Sciatic nerve (tissue), 2 donors: ENCODE measurements at regions not wholly inside any gene's neighbourhood (a gene's known extent, or its start where the extent isn't known, plus 50 kb on each side); places are given as distances from the start of the nearest gene placed in this dataset.
A peak's percentile ranks its signal among the peaks of the same experiment; 100 is the strongest.

ENCODE experiments used
- ATAC-seq: fragments of 200-7000 bp; cut with Tn5 transposase; one replicate; pipeline ENCODE4 v1.9.1; 2020; ENCODE audit warnings: mild to moderate bottlenecking, moderate library complexity
- DNase-seq: peaks from one replicate; pipeline ENCODE4 v3.0.0-alpha.2; 2020; ENCODE audit warnings: low spot score
- intact Hi-C: fragments of 100-400 bp; cut with DNase I; formaldehyde crosslinking; loops from one replicate; pipeline ENCODE4 v1.14.2; 2022
- donor health status: DM: no; HTN: no; CAD: no.
- donor health status: DM: no; HTN: no; CAD: no.

GRCh38 chrX:121894756-121895155, 847.3 kb downstream of the GLUD2 start:
- no peak for DNase-seq
- intact Hi-C loops: no loop called here
- no peak for ATAC-seq

- ATAC-seq (no peak), DNase-seq (no peak)
- intact Hi-C loops: no loop called here
These were observed 855.1 kb downstream of the GLUD2 start for GRCh38 chrX:121902463-121902862.

- no peak for DNase-seq
- intact Hi-C loops: no loop called here
- no peak for ATAC-seq
These were observed 856.6 kb downstream of the GLUD2 start for GRCh38 chrX:121903961-121904360.

- intact Hi-C loops: no loop called here
- DNase-seq (no peak), ATAC-seq (no peak)
These were observed 873.8 kb downstream of the GLUD2 start for GRCh38 chrX:121921258-121921657.

GRCh38 chrX:121931567-121931966, 884.2 kb downstream of the GLUD2 start:
- ATAC-seq: no peak
- no peak for DNase-seq
- intact Hi-C loops: no loop called here

DNA sequence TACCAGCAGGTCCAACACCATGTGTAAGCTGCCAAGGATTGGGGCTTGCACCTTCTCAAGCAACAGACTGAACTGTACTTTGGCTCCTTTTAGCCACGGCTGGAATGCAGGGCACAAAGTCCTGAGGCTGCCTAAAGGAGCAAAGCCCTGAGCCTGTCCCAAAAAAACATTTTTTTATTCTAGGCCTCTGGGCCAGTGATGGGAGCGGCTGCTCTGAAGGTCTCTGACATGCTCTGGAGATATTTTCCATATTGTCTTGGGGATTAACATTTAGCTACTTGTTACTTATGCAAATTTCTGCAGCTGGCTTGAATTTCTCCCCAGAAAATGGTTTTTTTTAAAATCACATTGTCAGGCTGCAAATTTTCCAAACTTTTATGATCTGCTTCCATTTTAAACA, 885.3 kb downstream of the GLUD2 start:
- ATAC-seq (no peak), DNase-seq (no peak)
- intact Hi-C loops: no loop called here

- no peak for DNase-seq
- no peak for ATAC-seq
- intact Hi-C loops: no loop called here
These were observed 901.8 kb downstream of the GLUD2 start for GRCh38 chrX:121949041-121949760.

DNA sequence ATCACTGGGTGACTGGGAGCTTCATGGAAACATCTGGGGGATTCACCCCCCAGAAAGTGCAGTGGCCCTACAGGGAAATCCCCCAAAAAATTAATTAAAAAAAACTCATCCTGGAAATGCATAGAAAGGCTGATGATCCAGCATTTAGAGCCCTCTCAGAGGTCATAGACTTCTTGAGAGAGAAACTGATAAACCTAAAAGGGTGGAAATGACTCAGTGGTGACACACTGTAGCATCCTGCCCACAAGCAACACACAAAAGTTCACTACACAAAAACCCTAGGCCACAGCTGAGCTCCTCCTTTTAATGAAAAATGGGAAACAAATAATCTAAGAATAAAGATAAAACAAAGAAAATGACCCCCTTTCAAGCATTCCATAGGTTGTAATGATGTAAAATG, 911.5 kb downstream of the GLUD2 start:
- ATAC-seq (no peak), DNase-seq (no peak)
- intact Hi-C loops: no loop called here

GRCh38 chrX:121975671-121976070, 928.3 kb downstream of the GLUD2 start:
- DNase-seq: no peak
- ATAC-seq: no peak
- intact Hi-C loops: no loop called here

DNA sequence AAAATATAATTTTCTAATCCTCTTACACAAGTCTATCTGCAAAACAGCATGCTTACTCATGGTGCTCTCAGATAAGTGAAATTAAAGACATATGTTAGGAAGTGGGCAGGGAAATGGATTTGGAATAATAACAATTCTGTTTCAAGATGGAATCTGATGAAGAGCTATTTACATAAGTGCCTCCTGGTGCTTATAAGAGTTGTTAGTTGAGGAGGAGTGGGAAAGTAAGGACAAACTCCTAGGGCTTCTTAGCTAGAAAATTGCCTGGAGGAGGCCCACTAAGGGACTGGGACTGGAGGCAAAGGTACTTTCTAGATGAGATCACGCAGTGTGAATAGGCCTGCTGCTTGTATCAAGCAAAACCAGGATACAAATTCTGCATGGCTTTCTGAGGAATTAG, 939.8 kb downstream of the GLUD2 start:
- DNase-seq (no peak), ATAC-seq (no peak)
- intact Hi-C loops: no loop called here

DNA sequence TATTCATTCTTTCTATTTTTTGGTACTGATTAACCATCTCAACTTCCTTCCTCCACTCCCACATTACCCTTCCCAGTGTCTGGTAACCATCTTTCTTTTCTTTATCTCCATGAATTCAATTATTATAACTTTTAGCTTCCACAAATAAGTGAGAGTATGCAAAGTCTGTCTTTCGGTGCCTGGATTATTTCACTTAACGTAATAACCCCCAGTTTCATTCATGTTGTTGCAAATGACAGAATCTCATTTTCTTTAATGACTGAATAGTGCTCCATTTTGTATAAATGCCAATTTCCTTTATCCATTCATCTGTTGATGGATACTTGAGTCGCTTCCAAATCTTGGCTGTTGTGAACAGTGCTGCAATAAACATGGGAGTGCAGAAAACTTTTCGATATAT, 940.4 kb downstream of the GLUD2 start:
- intact Hi-C loops: no loop called here
- ATAC-seq (no peak), DNase-seq (no peak)

DNA sequence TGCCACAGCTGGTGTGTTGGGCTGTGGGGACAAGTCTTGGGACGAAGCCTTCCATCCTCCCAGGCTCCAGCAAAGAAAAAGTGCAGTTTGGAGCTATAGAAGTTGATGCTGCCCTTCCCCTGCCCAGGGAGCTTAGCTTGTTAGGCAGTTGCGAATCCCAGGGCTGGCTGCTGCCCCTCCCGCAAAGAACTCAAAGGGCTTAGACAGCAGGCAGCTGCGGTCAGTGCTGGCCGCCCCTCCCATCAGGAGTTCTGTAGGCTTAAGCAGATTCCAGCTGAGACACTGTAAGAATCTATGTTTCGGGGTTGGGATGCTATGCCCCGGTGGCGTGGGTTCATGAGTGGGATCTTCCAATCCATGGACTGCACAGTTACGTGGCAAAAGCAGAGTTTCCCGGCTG, 956.7 kb downstream of the GLUD2 start:
- intact Hi-C loops: no loop called here
- no peak for ATAC-seq
- no peak for DNase-seq

- ATAC-seq: no peak
- DNase-seq: no peak
- intact Hi-C loops: no loop called here
These were observed 979.3 kb downstream of the GLUD2 start for GRCh38 chrX:122026665-122027064.

DNA sequence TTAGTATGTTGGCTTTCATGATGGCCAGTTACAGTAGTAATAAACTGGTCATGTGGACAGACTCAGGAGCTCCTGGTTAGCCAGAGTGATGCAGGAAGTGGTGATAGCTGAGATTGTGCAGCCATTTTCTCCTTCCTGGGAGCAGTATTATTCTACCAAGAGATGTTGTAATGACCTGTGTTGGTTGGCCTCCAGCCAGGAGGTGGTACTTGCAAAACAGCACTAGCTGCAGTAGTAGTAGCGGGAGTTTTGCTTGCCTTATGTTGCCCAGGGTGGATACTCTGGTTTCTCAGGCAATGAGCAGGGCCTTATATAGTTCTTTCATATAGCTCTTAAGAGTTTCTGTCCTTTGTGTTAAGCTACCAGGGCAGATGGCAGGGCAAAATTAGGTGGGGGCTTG, 998.8 kb downstream of the GLUD2 start:
- intact Hi-C loops: no loop called here
- no peak for DNase-seq
- ATAC-seq: no peak

DNA sequence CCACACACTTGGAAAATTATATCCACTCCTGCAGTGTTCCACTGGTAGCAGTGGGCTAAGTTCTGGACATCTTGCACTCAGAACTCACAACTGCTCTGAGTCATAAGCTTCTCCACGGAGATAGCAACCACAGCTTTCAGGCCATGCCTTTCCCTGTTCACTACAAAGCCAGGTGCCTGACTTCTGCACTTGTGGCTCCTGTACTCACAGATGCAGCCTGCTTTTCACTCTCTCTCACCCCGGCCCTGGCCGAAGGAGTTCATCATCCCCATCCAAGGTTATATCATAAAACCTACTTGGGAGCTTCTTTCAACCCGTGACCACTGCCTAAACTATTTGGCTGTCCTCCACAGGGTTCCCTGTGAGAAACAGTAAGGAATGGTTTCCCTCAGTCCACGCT, 999.4 kb downstream of the GLUD2 start:
- DNase-seq (no peak), ATAC-seq (no peak)
- intact Hi-C loops: no loop called here

GRCh38 chrX:122047261-122047660, 999.9 kb downstream of the GLUD2 start:
- intact Hi-C loops: no loop called here
- ATAC-seq (no peak), DNase-seq (no peak)

GRCh38 chrX:122055460-122055859, 1008.0 kb downstream of the GLUD2 start:
- no peak for DNase-seq
- no peak for ATAC-seq
- intact Hi-C loops: no loop called here

DNA sequence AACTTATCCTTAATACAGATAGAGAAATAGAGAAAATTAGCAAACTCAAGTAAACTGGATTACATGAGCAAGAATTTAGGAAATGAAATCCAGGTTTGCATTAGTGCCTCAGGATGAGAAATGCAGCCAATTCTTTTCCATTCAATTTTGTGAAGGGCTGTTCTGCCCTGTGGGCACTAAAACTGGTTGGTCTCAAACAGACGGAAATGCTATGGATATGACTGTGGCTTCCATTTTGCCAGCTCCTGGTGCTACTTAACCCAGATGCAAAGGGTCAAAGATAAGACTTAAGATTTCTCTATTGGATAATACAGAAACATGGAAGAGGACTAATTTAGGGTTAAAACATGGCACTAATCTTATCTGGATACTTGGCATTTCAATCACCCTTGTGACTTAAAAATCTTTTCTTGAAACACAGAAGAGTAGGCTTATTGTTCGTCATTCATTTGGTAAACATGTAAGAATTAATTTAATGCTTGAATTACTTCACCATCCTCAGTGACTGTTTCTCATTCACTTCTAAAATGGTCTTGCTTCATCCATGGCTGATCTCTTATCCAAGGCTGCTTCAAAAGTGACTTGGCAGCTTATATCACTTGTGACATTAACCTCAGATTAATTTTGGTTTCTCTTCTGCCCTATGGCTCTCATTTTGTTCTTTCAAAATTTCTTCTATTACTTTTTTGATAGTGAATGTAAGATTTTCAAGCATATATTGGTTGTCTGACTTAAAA, 1008.7 kb downstream of the GLUD2 start:
- ATAC-seq (no peak), DNase-seq (no peak)
- intact Hi-C loops: no loop called here

DNA sequence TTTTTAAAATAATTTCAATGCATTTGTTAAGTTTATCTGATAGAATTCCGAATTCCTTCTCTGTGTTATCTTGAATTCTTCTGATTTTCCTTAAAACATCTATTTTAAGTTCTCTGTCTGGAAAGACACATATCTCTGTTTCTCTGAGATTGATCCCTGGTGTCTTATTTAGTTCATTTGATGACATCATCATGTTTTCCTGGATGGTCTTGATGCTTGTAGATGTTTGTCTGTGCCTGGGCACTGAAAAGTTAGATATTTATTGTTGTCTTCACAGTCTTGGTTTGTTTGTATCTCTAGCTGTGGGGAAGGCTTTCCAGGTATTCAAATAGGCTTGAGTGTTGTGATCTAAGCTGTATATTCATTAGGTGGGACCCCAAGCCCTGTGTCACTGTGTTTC, 1028.8 kb downstream of the GLUD2 start:
- intact Hi-C loops: no loop called here
- ATAC-seq (no peak), DNase-seq (no peak)

GRCh38 chrX:122078079-122078478, 1030.7 kb downstream of the GLUD2 start:
- ATAC-seq: no peak

GRCh38 chrX:122087341-122087740, 1039.9 kb downstream of the GLUD2 start:
- intact Hi-C loops: no loop called here
- DNase-seq: no peak
- peak; percentile 96 for ATAC-seq

More at GRCh38 chrX:122078079-122078478, 1030.7 kb downstream of the GLUD2 start:
- no peak for DNase-seq
- intact Hi-C loops: no loop called here
